Esophagus squamous epithelium (tissue), 5 donors: ENCODE measurements at regions not wholly inside any gene's neighbourhood (a gene's known extent, or its start where the extent isn't known, plus 50 kb on each side); places are given as distances from the start of the nearest gene placed in this dataset.
"Not testable (repeated sequence)": the region's sequence is repeated elsewhere in the genome, so short reads cannot be mapped to it uniquely, and the experiment has no call there.

Experiments used
- DNase-seq: peaks from one replicate; lab custom pipeline; 2025; lab: John Stamatoyannopoulos, UW
- H3K27ac ChIP-seq, 4 donors: fragments of 200-600 bp; sonication (generic); one replicate each; pipeline ENCODE4 v1.5.1; 2016 to 2019; ENCODE audit warnings: mild to moderate bottlenecking in 1 of 4
- H3K27me3 ChIP-seq, 4 donors: fragments of 200-600 bp; sonication (generic); 1 replicate in 3 of 4; 2 replicates in 1 of 4; pipeline versions ENCODE4 v1.5.1 to v1.6.0; 2017 to 2021; ENCODE audit warnings: antibody characterized with exemption in 1 of 4
- H3K36me3 ChIP-seq, 3 donors: fragments of 200-600 bp; sonication (generic); one replicate each; pipeline ENCODE4 v1.5.1; 2016 to 2019
- H3K4me1 ChIP-seq, 3 donors: fragments of 200-600 bp; sonication (generic); one replicate each; pipeline ENCODE4 v1.5.1; 2017 to 2019
- H3K4me3 ChIP-seq, 4 donors: fragments of 200-600 bp; sonication (generic); 1 replicate in 3 of 4; 2 replicates in 1 of 4; pipeline ENCODE4 v1.5.1; 2016 to 2019; ENCODE audit warnings: mild to moderate bottlenecking in 2 of 4, moderate library complexity in 1 of 4
- H3K9me3 ChIP-seq, 3 donors: fragments of 200-600 bp; sonication (generic); one replicate each; pipeline ENCODE4 v1.5.1; 2016 to 2019
- POLR2A ChIP-seq, 4 donors: fragments of 450-650 bp; IDR thresholded peaks; one replicate each; pipeline ENCODE4 v1.6.1; 2017; ENCODE audit warnings: antibody characterized with exemption in 4 of 4, mild to moderate bottlenecking in 4 of 4, moderate library complexity in 3 of 4
- WGBS, 2 donors: methylation state at CpG; one replicate each; pipeline ENCODE4 v1.1.5; 2018; 5-methylcytosine and 5-hydroxymethylcytosine counted together
- intact Hi-C: fragments of 100-400 bp; cut with DNase I; formaldehyde crosslinking; loops from one replicate; pipeline ENCODE4 v1.15.0; 2022
- TF ChIP-seq, protein P1 (sequence below), 6 experiments: fragments of 450-650 bp in 4 of 6; fragments of 200-600 bp in 2 of 6; sonication (generic) in 2 of 6; IDR thresholded peaks; one replicate each; pipeline ENCODE4 v1.5.1; 2016 to 2019; ENCODE audit warnings: antibody characterized with exemption in 6 of 6, mild to moderate bottlenecking in 4 of 6, moderate library complexity in 4 of 6
- donor health status: DM: yes; HTN: yes; CAD: no.

DNA sequence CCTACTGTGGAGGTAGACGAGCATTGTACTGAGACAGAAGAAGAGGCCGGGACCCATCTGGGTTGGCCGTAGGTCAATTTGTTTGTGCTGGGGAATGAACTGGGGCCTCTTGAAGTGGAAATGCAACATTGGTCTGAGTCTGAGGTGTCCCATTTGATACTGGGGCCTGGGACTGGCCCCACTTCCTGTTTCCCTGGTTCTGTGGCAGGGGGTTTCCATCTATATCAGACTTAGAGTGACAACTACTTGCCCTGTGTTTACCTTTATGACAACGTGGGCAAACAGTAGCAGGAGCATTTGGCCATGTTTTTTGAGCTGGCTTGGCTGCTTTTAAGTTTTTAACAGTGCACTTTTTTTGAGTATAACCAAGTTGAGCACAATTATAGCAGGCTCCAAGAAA is 146.1 kb upstream of the NLGN4Y start:
- intact Hi-C loops = no loop called here
- no peak overlapping the region for H3K4me3 ChIP-seq
- H3K4me1 ChIP-seq = no peaks in the 10 kb centered on the region
- no peaks in the 10 kb centered on the region for H3K27me3 ChIP-seq
- no peaks in the 10 kb centered on the region for H3K9me3 ChIP-seq
- 58% methylated on average over 4 of the region's 4 CpGs; no CpG with 5 or more reads in 1 of the 2 donors for WGBS, 2 donors
- no peak overlapping the region for H3K27ac ChIP-seq
- DNase-seq = no peak
- no peaks in the 10 kb centered on the region for H3K36me3 ChIP-seq
- TF ChIP-seq POLR2A (IDR thresholded peaks at IDR 0.05) = no peak
- TF ChIP-seq, protein P1, sequence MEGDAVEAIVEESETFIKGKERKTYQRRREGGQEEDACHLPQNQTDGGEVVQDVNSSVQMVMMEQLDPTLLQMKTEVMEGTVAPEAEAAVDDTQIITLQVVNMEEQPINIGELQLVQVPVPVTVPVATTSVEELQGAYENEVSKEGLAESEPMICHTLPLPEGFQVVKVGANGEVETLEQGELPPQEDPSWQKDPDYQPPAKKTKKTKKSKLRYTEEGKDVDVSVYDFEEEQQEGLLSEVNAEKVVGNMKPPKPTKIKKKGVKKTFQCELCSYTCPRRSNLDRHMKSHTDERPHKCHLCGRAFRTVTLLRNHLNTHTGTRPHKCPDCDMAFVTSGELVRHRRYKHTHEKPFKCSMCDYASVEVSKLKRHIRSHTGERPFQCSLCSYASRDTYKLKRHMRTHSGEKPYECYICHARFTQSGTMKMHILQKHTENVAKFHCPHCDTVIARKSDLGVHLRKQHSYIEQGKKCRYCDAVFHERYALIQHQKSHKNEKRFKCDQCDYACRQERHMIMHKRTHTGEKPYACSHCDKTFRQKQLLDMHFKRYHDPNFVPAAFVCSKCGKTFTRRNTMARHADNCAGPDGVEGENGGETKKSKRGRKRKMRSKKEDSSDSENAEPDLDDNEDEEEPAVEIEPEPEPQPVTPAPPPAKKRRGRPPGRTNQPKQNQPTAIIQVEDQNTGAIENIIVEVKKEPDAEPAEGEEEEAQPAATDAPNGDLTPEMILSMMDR (IDR thresholded peaks at IDR 0.05) = no peak

DNA sequence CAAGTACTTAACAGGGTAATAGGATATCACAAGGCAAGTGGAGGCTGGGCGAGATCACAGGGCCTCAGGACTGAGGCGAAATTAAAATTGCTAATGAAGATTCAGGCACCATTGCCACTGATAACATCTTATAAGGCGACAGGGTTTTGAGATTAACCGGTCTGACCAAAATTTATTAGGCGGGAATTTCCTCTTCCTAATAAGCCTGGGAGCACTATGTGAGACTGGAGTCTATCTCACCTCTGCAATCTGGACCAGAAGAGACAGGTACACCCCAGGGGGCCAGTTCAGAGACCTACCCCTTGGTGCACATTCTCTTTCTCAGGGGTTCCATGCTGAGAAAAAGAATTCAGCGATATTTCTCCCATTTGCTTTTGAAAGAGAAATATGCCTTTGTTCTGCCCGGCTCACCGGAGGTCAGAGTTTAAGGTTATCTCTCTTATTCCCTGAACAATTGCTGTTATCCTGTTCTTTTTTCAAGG is 113.7 kb upstream of the NLGN4Y start:
- H3K4me3 ChIP-seq, intact Hi-C loops, H3K27ac ChIP-seq, DNase-seq, H3K4me1 ChIP-seq, H3K9me3 ChIP-seq, H3K36me3 ChIP-seq, H3K27me3 ChIP-seq: not testable (repeated sequence)
- WGBS, 2 donors = 78% methylated on average over 6 of the region's 8 CpGs; no CpG with 5 or more reads in 1 of the 2 donors

DNA sequence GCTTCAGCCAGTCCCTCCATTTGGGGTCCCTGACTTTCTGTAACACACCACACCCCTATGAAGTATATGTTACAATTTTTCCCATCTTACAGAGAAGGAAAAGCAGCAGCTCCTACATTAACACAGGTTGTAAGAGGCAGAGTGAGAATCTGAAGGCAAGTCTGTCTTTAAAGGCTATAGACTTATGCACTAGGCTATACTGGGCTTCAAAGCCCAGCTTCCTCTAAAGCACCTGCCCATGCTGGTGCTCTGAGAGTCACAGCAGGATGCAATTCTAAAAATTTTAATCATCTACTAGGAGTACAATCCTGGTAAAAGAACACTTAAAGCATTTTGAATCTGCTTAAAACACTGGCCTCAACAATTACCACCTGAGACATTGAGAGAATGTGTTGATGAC is 113.0 kb upstream of the NLGN4Y start:
- Histone ChIP-seq H3K27me3 (no peaks in the 10 kb centered on the region), H3K4me3 (no peak overlapping the region), H3K36me3 (no peaks in the 10 kb centered on the region), H3K4me1 (no peaks in the 10 kb centered on the region), H3K9me3 (no peaks in the 10 kb centered on the region), H3K27ac (no peak overlapping the region)
- intact Hi-C loops = no loop called here
- no peak for DNase-seq
- TF ChIP-seq, protein P1 (IDR thresholded peaks at IDR 0.05) = no peak
- no peak for TF ChIP-seq POLR2A (IDR thresholded peaks at IDR 0.05)

DNA sequence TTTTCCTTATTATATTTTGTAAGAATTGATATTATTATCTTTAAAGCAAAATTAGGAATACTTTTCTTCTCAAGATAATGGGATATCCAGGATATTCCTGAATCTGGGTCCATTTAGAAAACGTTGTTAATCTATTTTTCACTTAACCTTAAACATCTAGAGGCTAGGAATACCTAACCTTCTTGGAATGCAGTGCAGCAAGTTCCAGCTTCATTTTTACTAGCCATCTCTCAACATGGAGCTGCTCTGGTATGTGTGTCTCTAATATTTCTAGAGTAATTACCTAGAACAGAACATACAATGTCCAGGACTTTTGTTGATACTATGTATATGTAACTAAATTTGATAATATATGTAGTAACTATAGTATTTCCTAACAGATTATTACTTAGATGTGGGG is 87.8 kb upstream of the NLGN4Y start:
- no peak overlapping the region for H3K4me3 ChIP-seq
- no peak for DNase-seq
- no peaks in the 10 kb centered on the region for H3K4me1 ChIP-seq
- H3K27me3 ChIP-seq = no peaks in the 10 kb centered on the region
- H3K36me3 ChIP-seq = no peaks in the 10 kb centered on the region
- no peak overlapping the region for H3K27ac ChIP-seq
- no peaks in the 10 kb centered on the region for H3K9me3 ChIP-seq
- intact Hi-C loops = no loop called here
- WGBS, 2 donors = 9% methylated on average over 1 of the region's 1 CpG; no CpG with 5 or more reads in 1 of the 2 donors
- no peak for TF ChIP-seq POLR2A (IDR thresholded peaks at IDR 0.05)
- TF ChIP-seq, protein P1 (IDR thresholded peaks at IDR 0.05) = no peak

DNA sequence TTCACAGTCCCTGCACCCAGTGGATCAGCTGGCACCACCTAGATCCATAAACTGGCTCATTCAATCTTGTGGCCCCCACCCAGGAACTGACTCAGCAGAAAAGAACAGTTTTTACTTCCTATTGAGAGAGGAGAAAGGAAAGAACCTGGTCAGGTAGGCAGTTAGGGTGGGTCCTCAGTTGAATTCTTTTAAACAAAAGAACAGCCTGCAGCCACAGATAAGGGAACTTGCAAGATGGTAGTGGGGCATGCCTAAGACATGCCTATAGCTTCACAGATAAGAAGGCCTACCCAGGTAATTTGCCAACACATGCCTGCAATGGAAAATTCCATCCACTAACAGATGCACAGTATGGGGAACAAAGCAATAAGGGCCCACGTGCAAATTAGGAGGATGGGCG is 86.7 kb upstream of the NLGN4Y start:
- H3K27me3 ChIP-seq = no peaks in the 10 kb centered on the region
- intact Hi-C loops = no loop called here
- no peak overlapping the region for H3K4me3 ChIP-seq
- DNase-seq = no peak
- H3K27ac ChIP-seq = no peak overlapping the region
- H3K4me1 ChIP-seq = no peaks in the 10 kb centered on the region
- 50% methylated on average over 2 of the region's 2 CpGs; no CpG with 5 or more reads in 1 of the 2 donors for WGBS, 2 donors
- TF ChIP-seq, protein P1 (IDR thresholded peaks at IDR 0.05) = no peak
- TF ChIP-seq POLR2A (IDR thresholded peaks at IDR 0.05) = no peak
- H3K9me3 ChIP-seq = no peaks in the 10 kb centered on the region
- no peaks in the 10 kb centered on the region for H3K36me3 ChIP-seq

DNA sequence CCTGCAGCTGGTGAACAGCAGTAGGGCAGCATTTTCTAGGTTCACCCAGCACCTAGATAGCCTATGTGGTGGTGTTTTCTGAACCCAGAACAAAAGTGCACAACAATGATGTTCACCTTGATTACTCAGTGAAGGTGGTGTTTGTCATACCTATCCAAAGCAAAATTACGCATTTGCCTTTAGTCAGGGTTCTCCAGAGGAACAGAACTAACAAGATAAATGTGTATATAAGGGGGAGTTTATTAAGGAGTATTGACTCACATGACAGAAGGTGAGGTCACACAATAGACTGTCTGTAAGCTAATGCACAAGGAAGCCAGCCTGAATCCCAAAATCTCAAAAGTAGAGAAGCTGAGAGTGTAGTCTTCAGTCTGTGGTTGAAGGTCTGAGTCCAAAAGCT is 85.9 kb upstream of the NLGN4Y start:
- intact Hi-C loops = no loop called here
- no peaks in the 10 kb centered on the region for H3K36me3 ChIP-seq
- no peaks in the 10 kb centered on the region for H3K27me3 ChIP-seq
- DNase-seq = no peak
- no peaks in the 10 kb centered on the region for H3K9me3 ChIP-seq
- H3K4me3 ChIP-seq = no peak overlapping the region
- H3K27ac ChIP-seq = no peak overlapping the region
- no CpG with 5 or more reads among the region's 1 CpG for WGBS, 2 donors
- TF ChIP-seq, protein P1 (IDR thresholded peaks at IDR 0.05) = no peak
- no peak for TF ChIP-seq POLR2A (IDR thresholded peaks at IDR 0.05)
- no peaks in the 10 kb centered on the region for H3K4me1 ChIP-seq
